Suprapubic skin (tissue), 3 donors: ENCODE measurements at regions not wholly inside any gene's neighbourhood (a gene's known extent, or its start where the extent isn't known, plus 50 kb on each side); places are given as distances from the start of the nearest gene placed in this dataset.

Source experiments
- POLR2A ChIP-seq, 2 donors: fragments of 450-650 bp; IDR thresholded peaks; one replicate each; pipeline ENCODE4 v1.6.1; 2017; ENCODE audit warnings: antibody characterized with exemption in 2 of 2, mild to moderate bottlenecking in 2 of 2, moderate library complexity in 2 of 2
- TF ChIP-seq, protein P1 (sequence below), 2 donors: fragments of 200-600 bp in 1 of 2; fragments of 450-650 bp in 1 of 2; sonication (generic) in 1 of 2; IDR thresholded peaks; one replicate each; pipeline ENCODE4 v1.5.1; 2016 to 2019; ENCODE audit warnings: antibody characterized with exemption in 2 of 2, mild to moderate bottlenecking in 1 of 2, moderate library complexity in 1 of 2

DNA sequence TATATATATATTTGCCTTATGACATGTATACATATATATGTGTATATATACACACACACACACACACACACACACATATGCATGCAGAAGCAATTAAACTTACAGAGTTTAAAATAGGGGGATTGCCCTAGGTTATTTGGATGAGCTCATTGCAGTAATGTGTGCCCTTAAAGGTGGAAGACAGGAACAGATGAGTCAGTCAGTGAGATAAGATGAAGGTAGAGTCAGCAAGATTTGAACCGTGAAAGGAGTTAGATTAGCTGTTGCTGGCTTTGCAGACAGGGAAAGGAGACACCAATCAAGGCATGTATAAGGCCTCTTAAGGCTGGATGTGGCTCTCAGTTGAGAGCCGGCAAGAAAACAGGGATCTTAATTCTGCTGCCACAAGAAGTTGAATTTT is 902.4 kb upstream of the RAG2 start:
- TF ChIP-seq, protein P1, sequence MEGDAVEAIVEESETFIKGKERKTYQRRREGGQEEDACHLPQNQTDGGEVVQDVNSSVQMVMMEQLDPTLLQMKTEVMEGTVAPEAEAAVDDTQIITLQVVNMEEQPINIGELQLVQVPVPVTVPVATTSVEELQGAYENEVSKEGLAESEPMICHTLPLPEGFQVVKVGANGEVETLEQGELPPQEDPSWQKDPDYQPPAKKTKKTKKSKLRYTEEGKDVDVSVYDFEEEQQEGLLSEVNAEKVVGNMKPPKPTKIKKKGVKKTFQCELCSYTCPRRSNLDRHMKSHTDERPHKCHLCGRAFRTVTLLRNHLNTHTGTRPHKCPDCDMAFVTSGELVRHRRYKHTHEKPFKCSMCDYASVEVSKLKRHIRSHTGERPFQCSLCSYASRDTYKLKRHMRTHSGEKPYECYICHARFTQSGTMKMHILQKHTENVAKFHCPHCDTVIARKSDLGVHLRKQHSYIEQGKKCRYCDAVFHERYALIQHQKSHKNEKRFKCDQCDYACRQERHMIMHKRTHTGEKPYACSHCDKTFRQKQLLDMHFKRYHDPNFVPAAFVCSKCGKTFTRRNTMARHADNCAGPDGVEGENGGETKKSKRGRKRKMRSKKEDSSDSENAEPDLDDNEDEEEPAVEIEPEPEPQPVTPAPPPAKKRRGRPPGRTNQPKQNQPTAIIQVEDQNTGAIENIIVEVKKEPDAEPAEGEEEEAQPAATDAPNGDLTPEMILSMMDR (IDR thresholded peaks at IDR 0.05) = no peak
- TF ChIP-seq POLR2A (IDR thresholded peaks at IDR 0.05) = no peak
